H1 (cell line): ENCODE measurements at regions not wholly inside any gene's neighbourhood (a gene's known extent, or its start where the extent isn't known, plus 50 kb on each side); places are given as distances from the start of the nearest gene placed in this dataset.

Experiments
- CTCF ChIA-PET: fragments of 300-600 bp; sonication (Branson Sonifier 250); formaldehyde crosslinking; loops from one replicate; lab custom pipeline; 2021; ENCODE audit not compliant: partially characterized antibody; lab: Charles Lee
- POLR2A ChIA-PET: fragments of 300-600 bp; sonication (Branson Sonifier 250); formaldehyde crosslinking; loops from one replicate; lab custom pipeline; 2021; ENCODE audit warnings: inconsistent platforms; ENCODE audit not compliant: partially characterized antibody; lab: Charles Lee
- DNase-seq, 2 experiments: peaks; one replicate each; pipeline versions ENCODE4 v3.0.0 to v3.0.0-alpha.2; 2010 to 2022; ENCODE audit warnings: low spot score in 2 of 2, low read depth in 1 of 2, mixed read lengths in 1 of 2
- FAIRE-seq: peaks from 2 replicates; lab custom pipeline; 2011; peaks lifted over from hg19 to GRCh38; lab: Jason Lieb, UNC
- H2AFZ ChIP-seq: 2 replicates; pipeline ENCODE4 v1.8.1; 2012; ENCODE audit warnings: low read length, inconsistent platforms
- H2AK5ac ChIP-seq: 2 replicates; pipeline ENCODE4 v1.6.1; 2013; ENCODE audit warnings: low read depth, low read length
- H2BK120ac ChIP-seq: replicated peaks from 2 replicates; pipeline ENCODE3; 2013; ENCODE audit warnings: low read depth, low read length, inconsistent platforms
- H2BK12ac ChIP-seq: 2 replicates; pipeline ENCODE4 v1.6.1; 2013; ENCODE audit warnings: low read depth, low read length
- H2BK15ac ChIP-seq: 2 replicates; pipeline ENCODE4 v1.6.1; 2013; ENCODE audit warnings: low read length
- H2BK20ac ChIP-seq: 2 replicates; pipeline ENCODE4 v1.6.1; 2013; ENCODE audit warnings: low read length
- H2BK5ac ChIP-seq: 2 replicates; pipeline ENCODE4 v1.6.1; 2013; ENCODE audit warnings: low read depth, low read length
- H3K14ac ChIP-seq: 2 replicates; pipeline ENCODE4 v1.6.1; 2013; ENCODE audit warnings: inconsistent platforms; ENCODE audit not compliant: insufficient read length
- H3K18ac ChIP-seq: 2 replicates; pipeline ENCODE4 v1.6.1; 2013; ENCODE audit warnings: low read length; ENCODE audit errors: extremely low read depth
- H3K23ac ChIP-seq: 2 replicates; pipeline ENCODE4 v1.6.1; 2013; ENCODE audit warnings: inconsistent platforms; ENCODE audit not compliant: insufficient read length
- H3K23me2 ChIP-seq: 2 replicates; pipeline ENCODE4 v1.6.1; 2013; ENCODE audit warnings: low read depth, low read length
- H3K27ac ChIP-seq: 2 replicates; pipeline ENCODE4 v1.6.1; 2011; ENCODE audit warnings: low read depth, low read length, inconsistent platforms
- H3K27me3 ChIP-seq, 4 experiments: replicated peaks in 1 of 4; 1 replicate in 1 of 4; 2 replicates in 3 of 4; pipeline versions ENCODE4 v1.6.1 to v1.8.1; 2011 to 2013; ENCODE audit warnings: low read length in 3 of 4, mild to moderate bottlenecking in 3 of 4, inconsistent platforms in 2 of 4, mixed read lengths in 2 of 4, moderate library complexity in 1 of 4; ENCODE audit not compliant: control insufficient read depth in 3 of 4, insufficient read depth in 3 of 4; ENCODE audit errors: extremely low read depth in 1 of 4
- H3K36me3 ChIP-seq, 4 experiments: 2 replicates each; pipeline versions ENCODE4 v1.6.1 to v1.8.1; 2011 to 2013; ENCODE audit warnings: mild to moderate bottlenecking in 4 of 4, low read length in 3 of 4, moderate library complexity in 2 of 4, control low read depth in 1 of 4, inconsistent platforms in 1 of 4; ENCODE audit not compliant: insufficient read depth in 4 of 4, control insufficient read depth in 2 of 4
- H3K4ac ChIP-seq: replicated peaks from 2 replicates; pipeline ENCODE3; 2013; ENCODE audit warnings: low read length, low read depth, mixed read lengths, inconsistent platforms; ENCODE audit not compliant: insufficient read length
- H3K4me1 ChIP-seq, 4 experiments: replicated peaks in 1 of 4; 1 replicate in 1 of 4; 2 replicates in 3 of 4; pipeline versions ENCODE4 v1.6.1 to v1.8.1; 2011 to 2013; ENCODE audit warnings: low read length in 3 of 4, inconsistent platforms in 2 of 4, mixed read lengths in 1 of 4; ENCODE audit not compliant: insufficient read depth in 4 of 4, control insufficient read depth in 3 of 4
- H3K4me2 ChIP-seq, 2 experiments: 2 replicates each; pipeline versions ENCODE4 v1.6.1 to v1.8.1; 2011 to 2013; ENCODE audit warnings: low read depth in 2 of 2, low read length in 2 of 2, control low read depth in 1 of 2, inconsistent platforms in 1 of 2, mild to moderate bottlenecking in 1 of 2; ENCODE audit not compliant: insufficient read depth in 1 of 2
- H3K4me3 ChIP-seq, 4 experiments: fragments of 200-600, 300-600 bp in 1 of 4; sonication (generic), shearing (Covaris generic), sonication (Bioruptor Twin) in 1 of 4; 2 replicates each; pipeline versions ENCODE4 v1.5.1 to v1.8.1; 2011 to 2016; ENCODE audit warnings: low read length in 4 of 4, low read depth in 3 of 4, control low read depth in 2 of 4, inconsistent platforms in 2 of 4, mild to moderate bottlenecking in 2 of 4, mixed read lengths in 1 of 4, moderate library complexity in 1 of 4; ENCODE audit not compliant: insufficient read depth in 2 of 4; ENCODE audit errors: extremely low read depth in 1 of 4
- H3K56ac ChIP-seq: replicated peaks from 2 replicates; pipeline ENCODE3; 2013; ENCODE audit warnings: low read depth, mild to moderate bottlenecking, mixed read lengths, low read length, inconsistent platforms; ENCODE audit not compliant: insufficient read length
- H3K79me1 ChIP-seq: 2 replicates; pipeline ENCODE4 v1.6.1; 2013; ENCODE audit warnings: low read depth, low read length, control low read depth
- H3K79me2 ChIP-seq, 2 experiments: 2 replicates each; pipeline versions ENCODE4 v1.6.1 to v1.8.1; 2012 to 2013; ENCODE audit warnings: low read length in 2 of 2, mild to moderate bottlenecking in 2 of 2, inconsistent platforms in 1 of 2; ENCODE audit not compliant: insufficient read depth in 2 of 2, control insufficient read depth in 1 of 2
- H3K9ac ChIP-seq, 4 experiments: replicated peaks in 1 of 4; 1 replicate in 1 of 4; 2 replicates in 3 of 4; pipeline versions ENCODE4 v1.6.1 to v1.8.1; 2011 to 2013; ENCODE audit warnings: low read depth in 3 of 4, low read length in 3 of 4, control low read depth in 2 of 4, mild to moderate bottlenecking in 2 of 4, moderate library complexity in 2 of 4, inconsistent platforms in 1 of 4; ENCODE audit errors: extremely low read depth in 1 of 4
- H3K9me3 ChIP-seq, 2 experiments: 2 replicates each; pipeline versions ENCODE4 v1.6.1 to v1.8.1; 2012 to 2013; ENCODE audit warnings: mild to moderate bottlenecking in 2 of 2, moderate library complexity in 2 of 2, control low read depth in 1 of 2, inconsistent platforms in 1 of 2, low read depth in 1 of 2, low read length in 1 of 2, mixed read lengths in 1 of 2; ENCODE audit not compliant: insufficient read depth in 2 of 2
- H4K20me1 ChIP-seq, 2 experiments: replicated peaks in 1 of 2; 2 replicates each; pipeline versions ENCODE3 to v1.8.1; 2011 to 2013; ENCODE audit warnings: inconsistent platforms in 2 of 2, low read length in 2 of 2, mild to moderate bottlenecking in 1 of 2; ENCODE audit not compliant: insufficient read depth in 2 of 2, control insufficient read depth in 1 of 2
- H4K5ac ChIP-seq: 2 replicates; pipeline ENCODE4 v1.6.1; 2013; ENCODE audit warnings: low read length, low read depth, mixed read lengths, inconsistent platforms; ENCODE audit not compliant: insufficient read length
- H4K8ac ChIP-seq: 2 replicates; pipeline ENCODE4 v1.8.0; 2013; ENCODE audit warnings: mild to moderate bottlenecking, moderate library complexity, low read length, inconsistent platforms; ENCODE audit not compliant: insufficient read depth; ENCODE audit errors: extremely low read depth
- H4K91ac ChIP-seq: replicated peaks from 2 replicates; pipeline ENCODE3; 2013; ENCODE audit warnings: low read length, mixed read lengths, inconsistent platforms; ENCODE audit not compliant: insufficient read length
- CBX5 ChIP-seq: fragments of 300-800, 300-1000 bp; sonication (generic); IDR thresholded peaks from 2 replicates; pipeline ENCODE4 v1.7.1; 2016; ENCODE audit warnings: antibody characterized with exemption, low read length, low read depth
- HDAC6 ChIP-seq: IDR thresholded peaks from one replicate; pipeline ENCODE4 v1.7.1; 2012; ENCODE audit warnings: low read depth, mild to moderate bottlenecking, inconsistent platforms, low read length, moderate library complexity
- JUND ChIP-seq: IDR thresholded peaks from 2 replicates; pipeline ENCODE4 v1.6.1; 2011; ENCODE audit warnings: mild to moderate bottlenecking, improper control_type of control experiment, low read length
- KDM1A ChIP-seq: fragments of 200-600, 300-600 bp; sonication (generic); IDR thresholded peaks from 2 replicates; pipeline ENCODE4 v1.7.1; 2016; ENCODE audit warnings: mild to moderate bottlenecking, low read length, borderline replicate concordance
- SIRT6 ChIP-seq: IDR thresholded peaks from one replicate; pipeline ENCODE4 v1.7.1; 2012; ENCODE audit warnings: low read length, inconsistent platforms
- SP2 ChIP-seq: IDR thresholded peaks from 2 replicates; pipeline ENCODE4 v1.6.1; 2012; ENCODE audit warnings: mild to moderate bottlenecking, low read length, inconsistent platforms
- TAF7 ChIP-seq: optimal IDR thresholded peaks from 2 replicates; pipeline ENCODE3; 2011; ENCODE audit warnings: low read depth, mild to moderate bottlenecking, inconsistent platforms, low read length, moderate library complexity, borderline replicate concordance
- TCF12 ChIP-seq: IDR thresholded peaks from 2 replicates; pipeline ENCODE4 v1.6.1; 2011; ENCODE audit warnings: low read depth, mild to moderate bottlenecking, low read length
- WGBS, 2 experiments: shearing (Covaris generic) in 1 of 2; methylation state at CpG; one replicate each; pipeline versions ENCODE4 v1.1.6 to v1.1.7; 2013 to 2015; ENCODE audit warnings: low lambda C conversion rate in 2 of 2, mixed read lengths in 2 of 2, inconsistent platforms in 1 of 2, low coverage in 1 of 2, missing lambda C conversion rate in 1 of 2; ENCODE audit not compliant: insufficient replicate concordance in 2 of 2, insufficient coverage in 1 of 2, insufficient read length in 1 of 2; ENCODE audit errors: extremely low coverage in 1 of 2, missing lambda C conversion rate in 1 of 2; 5-methylcytosine and 5-hydroxymethylcytosine counted together
- TF ChIP-seq, protein P1 (sequence below): IDR thresholded peaks from 2 replicates; pipeline ENCODE4 v1.6.1; 2012; ENCODE audit warnings: inconsistent platforms
- TF ChIP-seq, protein P2 (sequence below): IDR thresholded peaks from 2 replicates; pipeline ENCODE4 v1.6.1; 2012; ENCODE audit warnings: low read length, inconsistent platforms

- Histone ChIP-seq H4K8ac (peak overlapping the region; percentile 74; the same call in 1 of the 2 replicates), H3K9me3 (no peaks in the 10 kb centered on the region), H4K5ac (no peak overlapping the region), H3K18ac (no peak overlapping the region), H3K56ac (no peak overlapping the region), H4K20me1 (no peaks in the 10 kb centered on the region), H3K27me3 (no peaks in the 10 kb centered on the region), H4K91ac (no peak overlapping the region), H3K4me3 (no peak overlapping the region), H3K36me3 (no peaks in the 10 kb centered on the region), H3K14ac (no peak overlapping the region), H3K23ac (no peak overlapping the region), H2BK12ac (no peak overlapping the region), H3K4me2 (no peak overlapping the region), H3K27ac (no peak overlapping the region), H3K9ac (no peak overlapping the region), H3K79me2 (no peaks in the 10 kb centered on the region), H2BK15ac (no peak overlapping the region), H3K79me1 (no peaks in the 10 kb centered on the region), H2BK5ac (no peak overlapping the region), H2BK120ac (no peak overlapping the region), H2BK20ac (no peak overlapping the region), H3K4ac (no peak overlapping the region), H2AK5ac (no peak overlapping the region), H2AFZ (no peak overlapping the region), H3K23me2 (no peaks in the 10 kb centered on the region), H3K4me1 (no peaks in the 10 kb centered on the region; a peak in 1 of 7 replicates)
- WGBS, 2 experiments = 64% methylated on average over 3 of the region's 3 CpGs; no CpG with 5 or more reads in 1 of the 2 experiments
- DNase-seq (no peak), FAIRE-seq (no peak)
- CTCF ChIA-PET = no interaction called here
- POLR2A ChIA-PET = no interaction called here
- TF ChIP-seq CBX5 = no peak
- TF ChIP-seq TAF7 = no peak
- TF ChIP-seq KDM1A = no peak
- no peak for TF ChIP-seq SIRT6
- TF ChIP-seq, protein P1, sequence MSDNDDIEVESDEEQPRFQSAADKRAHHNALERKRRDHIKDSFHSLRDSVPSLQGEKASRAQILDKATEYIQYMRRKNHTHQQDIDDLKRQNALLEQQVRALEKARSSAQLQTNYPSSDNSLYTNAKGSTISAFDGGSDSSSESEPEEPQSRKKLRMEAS = no peak
- TF ChIP-seq TCF12 = no peak
- TF ChIP-seq, protein P2, sequence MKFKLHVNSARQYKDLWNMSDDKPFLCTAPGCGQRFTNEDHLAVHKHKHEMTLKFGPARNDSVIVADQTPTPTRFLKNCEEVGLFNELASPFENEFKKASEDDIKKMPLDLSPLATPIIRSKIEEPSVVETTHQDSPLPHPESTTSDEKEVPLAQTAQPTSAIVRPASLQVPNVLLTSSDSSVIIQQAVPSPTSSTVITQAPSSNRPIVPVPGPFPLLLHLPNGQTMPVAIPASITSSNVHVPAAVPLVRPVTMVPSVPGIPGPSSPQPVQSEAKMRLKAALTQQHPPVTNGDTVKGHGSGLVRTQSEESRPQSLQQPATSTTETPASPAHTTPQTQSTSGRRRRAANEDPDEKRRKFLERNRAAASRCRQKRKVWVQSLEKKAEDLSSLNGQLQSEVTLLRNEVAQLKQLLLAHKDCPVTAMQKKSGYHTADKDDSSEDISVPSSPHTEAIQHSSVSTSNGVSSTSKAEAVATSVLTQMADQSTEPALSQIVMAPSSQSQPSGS = no peak
- TF ChIP-seq HDAC6 = no peak
- no peak for TF ChIP-seq SP2
- no peak for TF ChIP-seq JUND
Observed at GRCh38 chr10:128964100-128964403, 503.0 kb upstream of the MGMT start.
